ENCODE measurements at regions not wholly inside any gene's neighbourhood (a gene's known extent, or its start where the extent isn't known, plus 50 kb on each side); places are given as distances from the start of the nearest gene placed in this dataset.

DNA sequence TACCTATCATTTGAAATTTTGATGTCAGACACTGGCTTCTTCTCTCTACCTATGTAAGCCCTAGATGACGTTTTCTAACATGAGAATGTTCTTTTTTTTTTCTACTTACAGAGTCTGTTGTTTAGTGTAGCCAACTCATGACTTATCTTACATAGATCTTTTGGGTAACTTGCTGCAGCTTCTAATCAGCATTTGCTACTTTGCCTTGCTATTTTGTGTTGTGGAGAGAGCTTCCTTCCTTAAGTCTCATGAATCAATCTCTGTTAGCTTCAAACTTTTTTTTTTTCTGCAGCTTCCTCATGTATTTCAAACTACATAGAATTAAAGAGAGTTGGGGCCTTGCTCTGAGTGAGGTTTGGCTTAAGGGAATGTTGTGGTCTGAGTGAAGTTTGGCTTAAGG is 568.7 kb upstream of the BCHE start:
- TF ChIP-seq, protein P1, sequence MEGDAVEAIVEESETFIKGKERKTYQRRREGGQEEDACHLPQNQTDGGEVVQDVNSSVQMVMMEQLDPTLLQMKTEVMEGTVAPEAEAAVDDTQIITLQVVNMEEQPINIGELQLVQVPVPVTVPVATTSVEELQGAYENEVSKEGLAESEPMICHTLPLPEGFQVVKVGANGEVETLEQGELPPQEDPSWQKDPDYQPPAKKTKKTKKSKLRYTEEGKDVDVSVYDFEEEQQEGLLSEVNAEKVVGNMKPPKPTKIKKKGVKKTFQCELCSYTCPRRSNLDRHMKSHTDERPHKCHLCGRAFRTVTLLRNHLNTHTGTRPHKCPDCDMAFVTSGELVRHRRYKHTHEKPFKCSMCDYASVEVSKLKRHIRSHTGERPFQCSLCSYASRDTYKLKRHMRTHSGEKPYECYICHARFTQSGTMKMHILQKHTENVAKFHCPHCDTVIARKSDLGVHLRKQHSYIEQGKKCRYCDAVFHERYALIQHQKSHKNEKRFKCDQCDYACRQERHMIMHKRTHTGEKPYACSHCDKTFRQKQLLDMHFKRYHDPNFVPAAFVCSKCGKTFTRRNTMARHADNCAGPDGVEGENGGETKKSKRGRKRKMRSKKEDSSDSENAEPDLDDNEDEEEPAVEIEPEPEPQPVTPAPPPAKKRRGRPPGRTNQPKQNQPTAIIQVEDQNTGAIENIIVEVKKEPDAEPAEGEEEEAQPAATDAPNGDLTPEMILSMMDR (CRISPR knock-in tag; IDR thresholded peaks at IDR 0.05) = no peak
- TF ChIP-seq SNAI1 (CRISPR knock-in tag; IDR thresholded peaks at IDR 0.05; ENCODE audit: borderline replicate concordance) = no peak
- TF ChIP-seq NR1H2 (CRISPR knock-in tag; IDR thresholded peaks at IDR 0.05; ENCODE audit: borderline replicate concordance, low read depth) = no peak
- TF ChIP-seq ATF2 (CRISPR knock-in tag; IDR thresholded peaks at IDR 0.05) = no peak
- TF ChIP-seq PTBP1 (IDR thresholded peaks at IDR 0.05; ENCODE audit: low read depth, low read length, poor library complexity, severe bottlenecking) = no peak
- no peak for TF ChIP-seq ZNF510 (CRISPR knock-in tag; IDR thresholded peaks at IDR 0.05; ENCODE audit: low read depth)
- TF ChIP-seq ZNF44 (CRISPR knock-in tag; IDR thresholded peaks at IDR 0.05) = no peak
- no peak for TF ChIP-seq POLR2A (IDR thresholded peaks at IDR 0.05; ENCODE audit: insufficient read depth in 1 of 2, low read depth in 2 of 2, low read length in 2 of 2)
- TF ChIP-seq ZNF556 (CRISPR knock-in tag; IDR thresholded peaks at IDR 0.05; ENCODE audit: borderline replicate concordance) = no peak
- TF ChIP-seq PREB (CRISPR knock-in tag; IDR thresholded peaks at IDR 0.05) = no peak

All from HepG2 (cell line).